Lower lobe of right lung (tissue), 2 donors: ENCODE measurements at regions not wholly inside any gene's neighbourhood (a gene's known extent, or its start where the extent isn't known, plus 50 kb on each side); places are given as distances from the start of the nearest gene placed in this dataset.

Experiments used
- ATAC-seq, 2 donors: fragments of 200-7000 bp; cut with Tn5 transposase; one replicate each; pipeline ENCODE4 v1.9.1; 2020 to 2022; ENCODE audit warnings: mild to moderate bottlenecking in 2 of 2, moderate library complexity in 2 of 2
- DNase-seq: peaks from one replicate; pipeline ENCODE4 v3.0.0-alpha.2; 2020
- H3K27ac ChIP-seq: fragments of 200-600 bp; one replicate; pipeline ENCODE4 v1.8.0; 2022
- H3K27me3 ChIP-seq: fragments of 200-600 bp; one replicate; pipeline ENCODE4 v1.8.0; 2022; ENCODE audit warnings: low read depth
- H3K36me3 ChIP-seq: fragments of 200-600 bp; one replicate; pipeline ENCODE4 v1.8.0; 2022; ENCODE audit warnings: mild to moderate bottlenecking
- H3K4me1 ChIP-seq: fragments of 200-600 bp; one replicate; pipeline ENCODE4 v1.8.0; 2022
- H3K4me3 ChIP-seq: fragments of 200-600 bp; one replicate; pipeline ENCODE4 v1.8.0; 2022; ENCODE audit warnings: mild to moderate bottlenecking
- H3K9me3 ChIP-seq: fragments of 200-600 bp; one replicate; pipeline ENCODE4 v1.8.0; 2022
- CTCF ChIP-seq: fragments of 200-600 bp; IDR thresholded peaks from one replicate; pipeline ENCODE4 v1.8.0; 2022; ENCODE audit warnings: antibody characterized with exemption, mild to moderate bottlenecking
- intact Hi-C: fragments of 100-400 bp; cut with DNase I; formaldehyde crosslinking; loops from one replicate; pipeline ENCODE4 v1.11.0; 2022
- donor health status: DM: no; HTN: yes; CAD: no; lungs with severe emphysema.

GRCh38 chr3:148466143-148466542, 231.6 kb upstream of the AGTR1 start:
- no peak for ATAC-seq
- Histone ChIP-seq H3K4me3 (no peak overlapping the region), H3K4me1 (no peaks in the 10 kb centered on the region), H3K27ac (no peak overlapping the region), H3K27me3 (no peaks in the 10 kb centered on the region), H3K36me3 (no peaks in the 10 kb centered on the region), H3K9me3 (no peaks in the 10 kb centered on the region)
- no peak for DNase-seq
- no peak for TF ChIP-seq CTCF
- intact Hi-C loops = no loop called here

- no peaks in the 10 kb centered on the region for H3K9me3 ChIP-seq
- no peak for TF ChIP-seq CTCF
- no peak overlapping the region for H3K27ac ChIP-seq
- H3K27me3 ChIP-seq = no peaks in the 10 kb centered on the region
- no peak for ATAC-seq
- no peak overlapping the region for H3K4me3 ChIP-seq
- H3K4me1 ChIP-seq = no peaks in the 10 kb centered on the region
- no peaks in the 10 kb centered on the region for H3K36me3 ChIP-seq
- no peak for DNase-seq
- intact Hi-C loops = no loop called here
These were observed 230.5 kb upstream of the AGTR1 start for GRCh38 chr3:148466980-148467740.

- H3K9me3 ChIP-seq = no peaks in the 10 kb centered on the region
- no peak overlapping the region for H3K4me3 ChIP-seq
- no peaks in the 10 kb centered on the region for H3K4me1 ChIP-seq
- no peak for ATAC-seq
- H3K36me3 ChIP-seq = no peaks in the 10 kb centered on the region
- no peaks in the 10 kb centered on the region for H3K27me3 ChIP-seq
- H3K27ac ChIP-seq = no peak overlapping the region
- TF ChIP-seq CTCF = no peak
- intact Hi-C loops = no loop called here
- DNase-seq = no peak
These were observed 220.3 kb upstream of the AGTR1 start for GRCh38 chr3:148477375-148477774.

GRCh38 chr3:148493631-148494030, 204.1 kb upstream of the AGTR1 start:
- Histone ChIP-seq H3K9me3 (no peaks in the 10 kb centered on the region), H3K4me3 (no peak overlapping the region), H3K27ac (no peak overlapping the region), H3K4me1 (no peaks in the 10 kb centered on the region), H3K27me3 (no peaks in the 10 kb centered on the region), H3K36me3 (no peaks in the 10 kb centered on the region)
- intact Hi-C loops = no loop called here
- TF ChIP-seq CTCF = no peak
- DNase-seq = no peak
- no peak for ATAC-seq

GRCh38 chr3:148494451-148494850, 203.3 kb upstream of the AGTR1 start:
- H3K9me3 ChIP-seq = no peaks in the 10 kb centered on the region
- H3K27me3 ChIP-seq = no peaks in the 10 kb centered on the region
- no peak for TF ChIP-seq CTCF
- no peak for ATAC-seq
- DNase-seq = no peak
- H3K4me3 ChIP-seq = no peak overlapping the region
- intact Hi-C loops = no loop called here
- H3K4me1 ChIP-seq = no peaks in the 10 kb centered on the region
- no peaks in the 10 kb centered on the region for H3K36me3 ChIP-seq
- H3K27ac ChIP-seq = no peak overlapping the region
